ENCODE measurements at regions not wholly inside any gene's neighbourhood (a gene's known extent, or its start where the extent isn't known, plus 50 kb on each side); places are given as distances from the start of the nearest gene placed in this dataset.

GRCh38 chr14:22168092-22168955, 420.7 kb downstream of the DAD1 start:
- H4K20me1 ChIP-seq (replicated peaks in 1 of 2; ENCODE audit: control insufficient read depth in 1 of 2, insufficient read depth in 2 of 2, low read length in 2 of 2) = no peaks in the 10 kb centered on the region
- no peaks in the 10 kb centered on the region for H3K79me1 ChIP-seq (ENCODE audit: low read depth, low read length)
- H3K14ac ChIP-seq (ENCODE audit: insufficient read length) = no peak overlapping the region
- CTCF ChIA-PET (ENCODE audit: partially characterized antibody) = interaction anchor here (0.7 to 2.5 kb wide), 12 partner anchors 9 to 209 kb away, joined by 3 to 12 read pairs (median 4); no protein-coding TSS in a partner anchor
- no peaks in the 10 kb centered on the region for H3K36me3 ChIP-seq (ENCODE audit: control insufficient read depth in 2 of 4, insufficient read depth in 4 of 4, low read length in 3 of 4)
- H3K23me2 ChIP-seq (ENCODE audit: low read depth, low read length) = no peaks in the 10 kb centered on the region
- H3K27ac ChIP-seq (ENCODE audit: low read depth, low read length) = no peak overlapping the region
- H3K9ac ChIP-seq (replicated peaks in 1 of 4; ENCODE audit: extremely low read depth in 1 of 4, low read depth in 3 of 4, low read length in 3 of 4) = no peak overlapping the region
- DNase-seq (ENCODE audit: low read depth in 1 of 2, low spot score in 2 of 2) = no peak
- no peaks in the 10 kb centered on the region for H3K9me3 ChIP-seq (ENCODE audit: insufficient read depth in 2 of 2, low read depth in 1 of 2, low read length in 1 of 2)
- H3K4me1 ChIP-seq (replicated peaks in 1 of 4; ENCODE audit: control insufficient read depth in 3 of 4, insufficient read depth in 4 of 4, low read length in 3 of 4) = peaks cover 0 to 6% (median 2%) of the 10 kb centered on the region in 4 experiments; a peak in 3 of 7 replicates
- no peak overlapping the region for H4K91ac ChIP-seq (replicated peaks; ENCODE audit: insufficient read length, low read length)
- POLR2A ChIA-PET (ENCODE audit: partially characterized antibody) = interaction anchor here (0.6 kb wide), 1 partner anchor 67 kb away, joined by 3 read pairs; no protein-coding TSS in a partner anchor
- no peak overlapping the region for H2BK120ac ChIP-seq (replicated peaks; ENCODE audit: low read depth, low read length)
- H3K56ac ChIP-seq (replicated peaks; ENCODE audit: insufficient read length, low read depth, low read length) = no peak overlapping the region
- no peak overlapping the region; the same call in 1 of the 2 replicates for H2AK5ac ChIP-seq (ENCODE audit: low read depth, low read length)
- no peak overlapping the region for H3K18ac ChIP-seq (ENCODE audit: extremely low read depth, low read length)
- no peak overlapping the region for H3K4ac ChIP-seq (replicated peaks; ENCODE audit: insufficient read length, low read depth, low read length)
- no peak for FAIRE-seq
- peak overlapping the region; percentile 41; the same call in 1 of the 2 replicates for H2BK12ac ChIP-seq (ENCODE audit: low read depth, low read length)
- WGBS, 2 experiments (ENCODE audit: extremely low coverage in 1 of 2, insufficient coverage in 1 of 2, insufficient read length in 1 of 2, insufficient replicate concordance in 2 of 2, low coverage in 1 of 2, low lambda C conversion rate in 2 of 2, missing lambda C conversion rate in 1 of 2) = 90% methylated on average over 8 of the region's 8 CpGs; no CpG with 5 or more reads in 1 of the 2 experiments
- H2AFZ ChIP-seq (ENCODE audit: low read length) = peak overlapping the region; percentile 36; the same call in 1 of the 2 replicates
- H4K8ac ChIP-seq (ENCODE audit: extremely low read depth, insufficient read depth, low read length) = no peak overlapping the region
- no peak overlapping the region for H3K23ac ChIP-seq (ENCODE audit: insufficient read length)
- no peak overlapping the region for H2BK20ac ChIP-seq (ENCODE audit: low read length)
- H3K4me2 ChIP-seq (ENCODE audit: insufficient read depth in 1 of 2, low read depth in 2 of 2, low read length in 2 of 2) = no peak overlapping the region
- no peak overlapping the region for H2BK5ac ChIP-seq (ENCODE audit: low read depth, low read length)
- H3K79me2 ChIP-seq (ENCODE audit: control insufficient read depth in 1 of 2, insufficient read depth in 2 of 2, low read length in 2 of 2) = no peaks in the 10 kb centered on the region
- H2BK15ac ChIP-seq (ENCODE audit: low read length) = no peak overlapping the region
- H3K27me3 ChIP-seq (replicated peaks in 1 of 4; ENCODE audit: control insufficient read depth in 3 of 4, extremely low read depth in 1 of 4, insufficient read depth in 3 of 4, low read length in 3 of 4) = no peaks in the 10 kb centered on the region
- no peak overlapping the region for H4K5ac ChIP-seq (ENCODE audit: insufficient read length, low read depth, low read length)
- H3K4me3 ChIP-seq (ENCODE audit: extremely low read depth in 1 of 4, insufficient read depth in 2 of 4, low read depth in 3 of 4, low read length in 4 of 4) = no peak overlapping the region
- TF ChIP-seq MAX (IDR thresholded peaks at IDR 0.05) (no peak), SP4 (IDR thresholded peaks at IDR 0.05; ENCODE audit: low read length) (no peak), SIX5 (IDR thresholded peaks at IDR 0.05; ENCODE audit: low read depth, low read length) (no peak), RAD21 (IDR thresholded peaks at IDR 0.05 in 1 of 2, conservative IDR thresholded peaks at IDR 0.05 in 1 of 2; ENCODE audit: low read depth in 2 of 2, low read length in 2 of 2) (peak in 1 of 2 experiments; percentile 11; a peak in 1 of 4 replicates), KDM5A (IDR thresholded peaks at IDR 0.05; ENCODE audit: low read length) (no peak), TEAD4 (IDR thresholded peaks at IDR 0.05; ENCODE audit: low read depth, low read length) (no peak), PHF8 (conservative IDR thresholded peaks at IDR 0.05; ENCODE audit: low read depth, low read length) (no peak), BRCA1 (IDR thresholded peaks at IDR 0.05; ENCODE audit: low read depth, low read length) (no peak), HDAC6 (IDR thresholded peaks at IDR 0.05; ENCODE audit: low read depth, low read length) (no peak), SP2 (IDR thresholded peaks at IDR 0.05; ENCODE audit: low read length) (no peak), CBX8 (IDR thresholded peaks at IDR 0.05; ENCODE audit: borderline replicate concordance, low read depth, low read length) (no peak), JUN (IDR thresholded peaks at IDR 0.05; ENCODE audit: low read depth, low read length) (no peak), SP1 (IDR thresholded peaks at IDR 0.05; ENCODE audit: low read depth, low read length) (no peak)
